Endothelial cell of umbilical vein (primary cell): ENCODE measurements at regions not wholly inside any gene's neighbourhood (a gene's known extent, or its start where the extent isn't known, plus 50 kb on each side); places are given as distances from the start of the nearest gene placed in this dataset.

Source experiments
- POLR2A ChIP-seq: IDR thresholded peaks from 2 replicates; pipeline ENCODE4 v1.6.1; 2012; ENCODE audit warnings: low read depth, mild to moderate bottlenecking, control low read depth, low read length
- POLR2AphosphoS5 ChIP-seq: IDR thresholded peaks from 2 replicates; pipeline ENCODE4 v1.6.1; 2012; ENCODE audit warnings: low read depth, mild to moderate bottlenecking, control low read depth, low read length, moderate library complexity; ENCODE audit not compliant: insufficient read depth

GRCh38 chr6:12417191-12417590 is 127.0 kb downstream of the EDN1 start:
- TF ChIP-seq POLR2A = no peak
- TF ChIP-seq POLR2AphosphoS5 = no peak
